GM18526 (cell line): ENCODE measurements at regions not wholly inside any gene's neighbourhood (a gene's known extent, or its start where the extent isn't known, plus 50 kb on each side); places are given as distances from the start of the nearest gene placed in this dataset.

ENCODE experiments used
- POLR2A ChIP-seq: IDR thresholded peaks from 3 replicates; pipeline ENCODE4 v1.6.1; 2011; ENCODE audit not compliant: insufficient read length; ENCODE audit errors: extremely low read depth

DNA sequence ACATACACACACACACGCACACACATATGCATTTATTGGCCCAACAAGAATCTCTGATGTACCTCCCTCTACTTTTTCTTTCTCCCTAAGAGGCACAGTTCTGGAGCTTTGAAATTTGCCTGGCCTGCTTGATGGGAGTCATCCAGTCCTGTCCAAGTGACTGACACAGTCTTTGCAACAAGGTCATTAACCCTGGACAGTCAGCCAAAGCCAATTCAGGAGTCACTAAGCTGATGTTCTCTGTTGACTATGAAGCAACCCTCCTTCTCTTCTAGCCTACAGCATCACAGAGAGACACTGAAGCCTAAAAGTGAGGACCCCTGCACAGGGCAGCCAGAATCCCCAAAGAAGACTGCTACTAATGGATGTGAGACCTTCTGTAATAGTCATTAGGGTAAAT, 123.1 kb downstream of the HHIPL2 start:
- TF ChIP-seq POLR2A, result no peak

DNA sequence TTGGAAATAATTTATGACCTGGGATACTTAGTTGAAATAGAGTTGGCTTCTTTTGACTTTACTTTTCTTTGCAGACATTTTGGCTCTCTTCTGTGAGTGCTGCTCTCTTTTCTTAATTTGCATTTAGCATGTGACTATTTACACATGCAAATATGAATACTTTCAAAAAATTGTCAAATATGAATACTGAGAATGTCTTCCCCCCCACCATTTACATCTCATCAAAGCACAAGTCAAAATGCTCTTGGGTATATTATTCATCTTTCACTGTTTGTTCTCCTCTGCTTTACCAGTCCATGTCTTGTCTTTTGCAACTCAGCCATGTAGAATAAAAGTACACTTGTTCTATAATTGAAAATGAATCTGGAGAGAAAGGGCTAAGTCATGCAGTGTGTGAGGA, 126.5 kb downstream of the HHIPL2 start:
- TF ChIP-seq POLR2A, result no peak

DNA sequence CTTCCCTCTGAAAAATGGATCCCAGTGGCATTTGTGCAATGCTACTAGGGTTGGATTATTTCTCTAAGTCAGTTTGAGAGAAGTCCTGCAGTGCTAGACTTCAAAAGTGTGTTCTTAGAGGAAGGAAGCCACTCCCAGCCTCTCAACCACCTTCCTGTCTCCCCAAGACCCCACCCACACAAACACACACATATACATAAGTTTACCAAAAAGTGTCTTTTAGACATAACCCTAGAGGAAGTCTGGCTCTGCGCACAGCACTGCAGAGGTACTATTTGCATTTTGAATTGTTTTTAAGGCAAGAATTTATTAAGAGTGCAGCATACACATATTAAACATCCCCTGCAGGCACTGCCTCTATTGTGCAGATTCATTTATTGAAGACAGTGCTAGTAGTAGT, 127.3 kb downstream of the HHIPL2 start:
- no peak for TF ChIP-seq POLR2A

DNA sequence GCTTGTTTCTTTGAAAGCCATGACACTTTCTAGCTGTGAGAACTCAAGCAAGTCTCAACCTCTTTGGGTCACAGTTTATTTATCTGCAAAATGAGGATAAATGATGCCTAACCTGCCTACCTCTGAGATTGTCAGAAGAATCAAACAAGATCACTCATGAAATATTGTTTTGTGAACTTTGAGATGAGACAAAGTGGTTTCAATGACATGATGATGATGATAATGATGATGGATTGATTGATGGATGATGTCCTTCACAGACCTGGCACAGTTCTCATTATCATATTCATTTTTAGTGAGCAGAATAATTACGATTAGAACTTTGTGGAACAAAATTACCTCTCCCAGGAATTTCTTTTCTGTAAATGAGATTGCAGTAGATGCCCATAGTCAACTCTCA, 129.2 kb downstream of the HHIPL2 start:
- TF ChIP-seq POLR2A, result no peak

DNA sequence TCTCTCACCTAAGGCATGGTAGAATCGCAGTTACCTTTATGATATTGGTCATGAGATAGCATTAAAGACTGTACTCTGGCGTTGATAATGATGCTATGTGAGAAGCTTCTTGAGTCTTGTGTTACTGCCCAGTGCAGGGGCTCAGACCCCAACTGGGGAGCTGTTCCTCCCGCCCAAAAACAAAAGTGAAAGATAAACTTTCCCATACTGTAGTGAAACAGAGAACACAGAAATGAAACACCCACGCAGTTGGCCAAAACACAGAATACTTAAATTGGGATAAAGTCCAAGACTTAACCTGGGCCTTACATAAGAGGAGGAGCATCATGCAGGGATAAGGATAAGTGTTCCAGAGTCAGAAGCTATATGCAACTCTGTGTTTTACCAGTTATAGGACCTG, 130.6 kb downstream of the HHIPL2 start:
- TF ChIP-seq POLR2A, result no peak

DNA sequence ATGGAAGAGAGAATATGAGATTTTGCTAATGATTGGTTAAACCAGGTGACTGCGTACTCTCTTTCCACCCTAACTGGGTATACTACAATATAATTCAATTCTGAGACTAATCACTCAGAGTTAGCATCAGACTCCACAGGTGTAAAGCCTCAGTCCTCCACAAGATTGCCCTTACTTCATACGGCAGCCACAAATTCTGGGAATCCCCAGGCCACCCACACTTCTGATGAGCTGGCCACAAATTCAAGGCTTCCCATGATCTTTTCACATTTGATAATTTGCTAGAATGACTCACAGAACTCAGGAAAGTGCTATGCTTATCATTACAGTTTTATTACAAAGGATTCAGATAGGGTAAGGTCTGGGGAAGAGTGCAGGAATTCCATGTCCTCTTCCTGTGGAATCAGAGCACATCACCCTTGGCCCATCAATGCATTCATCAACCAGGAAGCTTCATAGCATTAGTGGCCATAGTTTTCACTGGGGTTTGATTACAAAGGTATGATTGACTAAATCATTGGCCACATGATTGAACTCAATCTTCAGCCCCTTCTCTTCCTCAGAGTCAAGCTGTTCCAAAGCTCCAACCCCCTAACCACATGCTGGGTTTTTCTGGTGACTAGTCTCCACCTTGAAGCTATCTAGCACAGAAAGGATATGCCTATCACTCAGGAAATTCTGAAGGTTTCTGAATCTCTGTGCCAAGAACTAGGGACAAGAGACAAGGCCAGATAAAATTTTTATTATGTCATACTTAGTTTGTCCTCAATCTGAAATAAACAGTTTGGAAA, 131.7 kb downstream of the HHIPL2 start:
- no peak for TF ChIP-seq POLR2A

DNA sequence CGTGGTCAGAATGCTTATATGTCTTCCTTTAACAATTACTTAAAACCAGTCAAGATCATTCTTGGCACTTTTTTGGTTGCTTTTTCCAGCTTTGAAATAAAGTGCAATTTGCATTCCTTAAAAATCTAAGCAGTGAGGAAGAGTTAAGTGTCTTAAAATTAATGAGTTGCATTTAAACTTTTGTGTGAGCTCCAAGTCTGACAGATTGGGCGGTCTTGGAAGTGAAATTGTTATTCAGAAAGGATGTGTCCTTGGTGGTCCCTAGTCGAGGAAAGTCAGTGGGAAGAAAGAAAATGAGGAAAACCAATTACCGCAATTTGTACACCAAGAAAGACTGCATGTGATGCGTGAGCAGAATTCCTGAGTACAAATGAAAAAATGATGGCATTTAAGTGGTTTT, 132.5 kb downstream of the HHIPL2 start:
- no peak for TF ChIP-seq POLR2A

DNA sequence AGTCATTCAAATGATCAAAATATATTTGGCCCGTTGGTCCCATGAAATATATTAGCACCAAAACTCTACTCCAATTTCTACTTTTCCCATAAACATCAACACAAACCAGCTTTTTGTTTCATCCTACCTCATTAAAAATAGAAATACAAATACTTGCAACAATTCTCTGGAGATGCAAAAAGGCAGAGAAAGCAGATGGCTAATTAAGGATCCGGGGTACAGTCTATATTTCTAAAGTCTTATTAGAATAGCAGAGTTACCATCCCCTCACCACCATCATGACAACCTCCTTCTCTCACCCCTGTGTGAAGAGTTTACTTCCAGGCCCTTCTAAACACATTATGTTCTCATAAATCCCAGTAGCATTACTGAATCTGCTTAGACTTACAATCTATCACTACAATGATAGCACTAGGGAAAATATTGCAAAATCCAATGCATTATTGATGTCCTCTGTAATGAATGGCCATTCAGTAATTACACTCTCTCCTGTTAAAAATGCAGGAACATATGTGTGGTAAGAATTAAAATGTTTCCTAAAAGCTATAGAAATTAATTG, 133.8 kb downstream of the HHIPL2 start:
- TF ChIP-seq POLR2A, result no peak

DNA sequence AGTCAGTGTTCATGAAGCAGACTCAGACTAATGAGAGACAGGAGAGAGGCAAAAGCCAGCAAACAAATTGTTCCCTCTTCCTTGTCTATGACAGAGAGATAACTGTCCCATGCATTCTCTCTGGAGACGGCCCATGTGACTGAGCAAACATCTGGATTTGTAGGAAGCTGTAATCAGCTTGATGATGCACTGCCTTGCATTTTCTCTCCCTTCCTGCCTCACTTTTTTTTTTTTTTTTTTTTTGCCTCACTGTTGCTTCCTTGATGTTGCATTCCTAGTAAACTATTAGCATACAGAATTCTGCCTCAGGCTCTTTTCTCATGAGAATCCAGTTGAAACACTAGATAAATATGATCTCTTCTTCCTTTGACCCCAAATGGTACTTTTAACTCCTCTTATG, 134.5 kb downstream of the HHIPL2 start:
- no peak for TF ChIP-seq POLR2A

DNA sequence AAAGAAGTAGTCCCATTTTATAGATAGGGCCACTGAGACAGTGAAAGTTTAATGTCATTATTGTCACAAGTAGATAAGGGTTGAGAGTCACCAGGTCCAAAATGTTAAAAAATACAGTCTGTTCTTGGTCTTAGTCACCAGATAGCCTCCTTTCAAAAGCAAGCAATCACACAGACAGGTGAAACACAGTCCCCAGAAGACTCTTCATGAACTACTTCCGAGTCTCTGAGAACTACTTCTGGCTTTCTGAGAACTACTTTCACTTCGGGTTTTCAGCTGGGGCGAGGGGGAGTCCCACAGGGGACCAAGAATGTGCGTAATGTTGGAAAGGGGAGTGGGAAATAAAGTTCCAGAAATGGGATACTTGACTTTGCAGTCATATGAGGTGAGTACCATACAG, 143.2 kb downstream of the HHIPL2 start:
- TF ChIP-seq POLR2A, result no peak

DNA sequence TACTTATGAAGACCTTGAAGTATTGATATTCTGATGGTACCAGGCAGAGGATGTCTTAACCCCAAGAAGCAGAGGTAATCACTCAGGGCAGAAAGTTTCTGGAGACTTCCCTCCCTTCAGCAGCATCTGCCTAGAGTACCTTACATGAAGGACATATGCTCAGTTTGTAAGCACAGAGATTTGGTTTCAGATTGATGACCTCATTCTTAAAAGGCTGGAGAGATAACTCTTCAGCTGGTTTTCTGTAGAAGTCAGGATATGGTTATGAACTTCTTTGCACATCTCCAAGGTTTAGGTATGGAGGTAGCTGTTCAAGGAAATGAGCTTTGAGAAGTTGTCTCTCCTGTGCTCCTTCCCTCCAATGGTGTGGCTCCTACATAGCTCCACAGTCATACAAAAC, 148.7 kb downstream of the HHIPL2 start:
- no peak for TF ChIP-seq POLR2A

DNA sequence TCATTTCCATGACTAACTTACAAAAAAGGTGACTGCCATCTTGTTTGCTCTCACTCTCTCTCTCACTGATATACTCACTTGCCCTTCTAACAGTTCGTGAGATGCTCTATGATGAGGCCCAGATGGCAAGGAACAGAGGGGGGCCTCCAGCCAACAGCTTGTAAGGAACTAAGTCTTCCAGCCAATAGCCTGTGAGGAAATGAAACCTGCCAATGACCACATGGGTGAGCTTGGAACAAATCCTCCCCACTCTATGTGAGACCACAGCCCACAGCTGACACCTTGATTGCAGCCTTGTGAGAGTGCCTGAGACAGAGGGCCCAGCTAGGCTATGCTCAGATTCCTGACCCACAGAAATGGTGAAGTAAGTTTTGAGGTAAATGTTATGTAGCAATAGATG, 153.7 kb downstream of the HHIPL2 start:
- no peak for TF ChIP-seq POLR2A

DNA sequence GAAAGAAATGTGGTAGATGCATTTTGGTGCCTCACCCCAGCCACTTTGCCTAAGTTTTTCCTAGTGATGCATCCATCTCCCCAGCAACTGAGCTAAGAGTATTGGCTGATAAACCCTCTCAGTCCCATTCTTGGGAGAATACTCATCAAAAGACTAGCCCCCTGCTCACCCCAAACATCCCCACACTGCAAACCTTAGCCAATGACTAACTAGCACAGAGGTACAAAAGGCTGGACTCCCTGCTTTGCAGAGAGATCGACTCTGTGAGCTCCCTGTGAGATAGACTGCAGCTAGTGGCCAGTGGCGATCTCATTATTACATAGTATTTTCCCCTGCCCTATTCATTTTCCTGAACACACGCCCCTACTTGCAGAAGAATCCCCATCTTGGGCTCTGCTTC, 155.3 kb downstream of the HHIPL2 start:
- TF ChIP-seq POLR2A, result no peak

DNA sequence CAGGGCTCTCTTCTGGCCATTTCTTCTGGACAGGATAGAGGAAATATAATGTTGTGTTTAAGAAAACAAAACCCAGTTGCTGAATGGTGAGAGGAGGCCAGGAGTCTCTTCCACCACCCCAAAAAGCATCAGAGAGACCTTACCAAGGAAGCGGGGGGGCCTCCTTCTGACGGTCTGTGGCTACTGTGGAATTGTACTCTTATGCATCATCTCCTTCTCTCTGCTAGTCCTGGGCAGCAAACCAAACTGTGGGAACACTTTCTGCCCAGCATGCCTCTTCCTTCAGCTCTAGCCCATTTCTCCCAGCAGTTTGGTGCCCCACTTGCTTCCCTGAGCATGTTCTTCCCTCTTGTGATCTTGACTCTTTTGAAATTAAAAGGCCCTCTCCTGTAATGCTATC, 157.7 kb downstream of the HHIPL2 start:
- no peak for TF ChIP-seq POLR2A

DNA sequence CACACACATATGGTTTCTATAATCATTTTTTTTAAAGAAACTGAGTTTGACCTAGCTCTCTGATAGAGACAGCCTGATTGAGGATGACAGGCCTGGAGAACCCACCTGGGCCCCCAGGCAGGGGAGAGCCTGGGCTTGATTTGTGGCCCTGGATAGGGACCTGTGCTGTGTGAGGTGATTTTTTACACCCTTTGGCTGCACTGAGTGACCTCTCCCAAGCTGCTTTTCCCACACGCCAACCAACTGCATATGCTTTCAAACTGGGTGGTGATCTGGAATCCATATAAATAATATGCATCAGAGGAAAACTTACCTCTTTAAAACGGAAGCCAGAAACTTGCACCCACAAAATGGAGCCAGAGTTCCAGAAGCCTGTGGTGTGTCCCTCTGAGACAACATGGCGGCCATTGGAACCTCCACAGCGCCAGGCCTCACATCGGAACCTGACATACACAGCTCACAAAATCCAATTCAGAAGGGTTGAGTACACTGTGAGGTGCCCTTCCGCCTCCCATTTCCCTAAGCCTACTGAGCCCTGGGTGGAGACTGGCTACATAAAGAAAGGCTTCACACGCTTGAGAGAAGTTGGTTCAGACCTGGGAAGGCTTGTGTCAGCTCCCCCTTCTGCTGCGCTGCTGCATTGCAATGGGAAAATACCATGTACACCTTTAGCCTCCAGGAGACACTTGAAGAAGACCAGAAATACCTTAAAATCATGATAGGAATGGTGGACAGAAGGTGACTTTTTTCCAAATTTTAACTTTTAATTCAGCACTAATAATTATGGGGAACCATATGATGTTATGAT, 160.7 kb downstream of the HHIPL2 start:
- TF ChIP-seq POLR2A, result no peak

DNA sequence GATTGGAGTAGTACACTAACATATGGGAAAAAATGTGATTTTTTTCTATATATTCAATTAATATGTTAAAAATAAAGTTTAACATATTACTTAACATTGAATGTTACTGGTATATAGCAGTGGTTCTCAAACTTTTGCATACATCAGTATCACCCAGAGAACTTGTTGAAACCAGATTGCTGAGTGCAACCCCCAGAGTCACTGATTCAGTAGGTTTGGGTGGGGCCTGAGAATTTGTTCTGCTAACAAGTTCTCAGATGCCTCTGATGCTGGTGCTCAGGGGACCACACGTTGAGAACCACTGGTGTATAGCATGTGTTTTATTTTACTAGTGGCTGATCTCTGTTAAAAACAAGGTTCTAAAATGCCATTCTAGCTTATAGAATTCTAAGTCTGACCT, 161.9 kb downstream of the HHIPL2 start:
- no peak for TF ChIP-seq POLR2A
